ENCODE measurements at regions not wholly inside any gene's neighbourhood (a gene's known extent, or its start where the extent isn't known, plus 50 kb on each side); places are given as distances from the start of the nearest gene placed in this dataset.
"Not testable (repeated sequence)": the region's sequence is repeated elsewhere in the genome, so short reads cannot be mapped to it uniquely, and the experiment has no call there.

- DNase-seq (no peak), ATAC-seq (replicated peaks in 1 of 2) (no peak)
- no peaks in the 10 kb centered on the region for H3K27me3 Mint-ChIP-seq (ENCODE audit: low read depth)
- peaks cover 9 to 14% of the 10 kb centered on the region in 2 donors for H3K9me3 Mint-ChIP-seq
- H3K4me1 Mint-ChIP-seq (ENCODE audit: low read depth): no peaks in the 10 kb centered on the region
- peaks cover 0 to 2% of the 10 kb centered on the region in 2 donors for H3K36me3 Mint-ChIP-seq (ENCODE audit: insufficient read depth in 2 of 2)
- H3K27ac Mint-ChIP-seq: no peak overlapping the region
- no peak overlapping the region for H3K4me3 Mint-ChIP-seq
Observed at GRCh38 chr7:89994483-89994882, 159.8 kb upstream of the STEAP1 start.

DNA sequence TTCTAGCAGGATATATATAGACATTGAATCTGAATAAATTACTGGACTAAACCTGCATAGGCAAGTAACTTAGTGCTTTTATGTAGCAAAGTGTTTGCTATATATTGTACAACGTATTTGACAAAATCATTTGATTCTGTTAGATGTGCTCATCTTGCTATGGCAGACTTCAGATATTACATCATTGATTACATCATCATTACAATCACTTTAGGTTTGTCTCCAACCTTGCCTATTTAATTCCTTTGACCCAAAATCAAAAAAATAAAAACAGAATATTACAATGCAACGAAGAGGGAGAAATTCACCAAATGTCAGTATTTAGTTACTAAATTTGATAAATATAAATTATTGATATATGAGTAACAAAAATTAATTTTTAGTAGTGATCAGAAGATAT, 155.7 kb upstream of the STEAP1 start:
- Mint-ChIP-seq H3K27me3 (ENCODE audit: low read depth) (no peaks in the 10 kb centered on the region), H3K36me3 (ENCODE audit: insufficient read depth in 2 of 2) (peaks cover 0 to 2% of the 10 kb centered on the region in 2 donors), H3K9me3 (peaks cover 7 to 9% of the 10 kb centered on the region in 2 donors), H3K4me3 (no peak overlapping the region), H3K4me1 (ENCODE audit: low read depth) (no peaks in the 10 kb centered on the region), H3K27ac (no peak overlapping the region)
- ATAC-seq (replicated peaks in 1 of 2): no peak
- DNase-seq: no peak

GRCh38 chr7:90005836-90006235, 148.4 kb upstream of the STEAP1 start:
- H3K27me3 Mint-ChIP-seq (ENCODE audit: low read depth): no peaks in the 10 kb centered on the region

GRCh38 chr7:90007001-90007654, 147.1 kb upstream of the STEAP1 start:
- peaks cover 0 to 2% of the 10 kb centered on the region in 2 donors for H3K9me3 Mint-ChIP-seq
- no peaks in the 10 kb centered on the region for H3K4me1 Mint-ChIP-seq (ENCODE audit: low read depth)
- H3K36me3 Mint-ChIP-seq (ENCODE audit: insufficient read depth in 2 of 2): no peaks in the 10 kb centered on the region
- no peak for ATAC-seq (replicated peaks in 1 of 2)
- H3K27me3 Mint-ChIP-seq (ENCODE audit: low read depth): no peaks in the 10 kb centered on the region
- no peak overlapping the region for H3K4me3 Mint-ChIP-seq
- no peak for DNase-seq
- H3K27ac Mint-ChIP-seq: no peak overlapping the region

More at GRCh38 chr7:90005836-90006235, 148.4 kb upstream of the STEAP1 start:
- Mint-ChIP-seq H3K9me3 (peaks cover 0 to 2% of the 10 kb centered on the region in 2 donors), H3K36me3 (ENCODE audit: insufficient read depth in 2 of 2) (no peaks in the 10 kb centered on the region), H3K27ac (no peak overlapping the region), H3K4me3 (no peak overlapping the region), H3K4me1 (ENCODE audit: low read depth) (no peaks in the 10 kb centered on the region)
- DNase-seq (no peak), ATAC-seq (replicated peaks in 1 of 2) (no peak)

- no peaks in the 10 kb centered on the region for H3K36me3 Mint-ChIP-seq (ENCODE audit: insufficient read depth in 2 of 2)
- H3K4me3 Mint-ChIP-seq: no peak overlapping the region
- no peaks in the 10 kb centered on the region for H3K27me3 Mint-ChIP-seq (ENCODE audit: low read depth)
- H3K27ac Mint-ChIP-seq: no peak overlapping the region
- no peak for ATAC-seq (replicated peaks in 1 of 2)
- no peak for DNase-seq
- peaks cover 0 to 2% of the 10 kb centered on the region in 2 donors for H3K9me3 Mint-ChIP-seq
- no peaks in the 10 kb centered on the region for H3K4me1 Mint-ChIP-seq (ENCODE audit: low read depth)
Observed at GRCh38 chr7:90007831-90008230, 146.4 kb upstream of the STEAP1 start.

DNA sequence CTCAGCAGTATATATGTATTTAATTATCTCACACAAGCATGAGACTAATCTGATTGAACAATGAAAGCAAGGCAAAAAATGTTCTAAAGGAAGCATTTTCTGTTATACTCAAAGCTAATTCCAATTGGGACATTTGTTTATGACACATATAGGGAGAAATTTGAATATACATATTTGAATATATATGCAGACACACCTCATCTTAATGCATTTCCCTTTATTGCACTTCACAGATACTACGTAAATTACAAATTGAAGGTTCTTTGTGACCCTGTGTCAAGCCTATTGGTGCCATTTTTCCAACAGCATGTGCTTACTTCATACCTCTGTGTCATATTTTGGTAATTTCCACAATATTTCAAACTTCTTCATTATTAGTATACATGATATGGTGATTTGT, 132.1 kb upstream of the STEAP1 start:
- Mint-ChIP-seq H3K4me1 (ENCODE audit: low read depth) (no peaks in the 10 kb centered on the region), H3K9me3 (peaks cover 0 to 2% of the 10 kb centered on the region in 2 donors), H3K27me3 (ENCODE audit: low read depth) (no peaks in the 10 kb centered on the region), H3K36me3 (ENCODE audit: insufficient read depth in 2 of 2) (peaks cover 0 to under 1% of the 10 kb centered on the region in 2 donors), H3K27ac (no peak overlapping the region), H3K4me3 (no peak overlapping the region)
- DNase-seq (no peak), ATAC-seq (replicated peaks in 1 of 2) (no peak)

DNA sequence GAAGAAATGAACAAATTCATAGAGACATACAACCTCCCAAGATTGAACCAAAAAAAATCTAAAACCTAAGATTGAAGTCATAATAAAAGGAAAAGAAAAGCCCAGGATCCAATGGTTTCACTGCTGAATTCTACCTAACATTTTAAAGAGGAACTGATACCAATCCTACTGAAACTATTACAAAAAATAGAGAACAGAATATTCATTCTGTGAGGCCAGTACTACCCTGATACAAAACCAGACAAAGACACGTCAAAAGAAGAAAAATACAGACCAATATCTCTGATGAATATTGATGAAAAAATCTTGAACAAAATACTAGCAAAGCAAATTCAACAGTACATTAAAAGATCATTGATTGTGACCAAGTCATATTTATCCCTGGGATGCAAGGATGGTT, 128.5 kb upstream of the STEAP1 start:
- DNase-seq (no peak), ATAC-seq (replicated peaks in 1 of 2) (no peak)
- H3K9me3 Mint-ChIP-seq: peaks cover 3 to 7% of the 10 kb centered on the region in 2 donors
- H3K27me3 Mint-ChIP-seq (ENCODE audit: low read depth): no peaks in the 10 kb centered on the region
- no peaks in the 10 kb centered on the region for H3K4me1 Mint-ChIP-seq (ENCODE audit: low read depth)
- H3K27ac Mint-ChIP-seq: no peak overlapping the region
- peaks cover 0 to 2% of the 10 kb centered on the region in 2 donors for H3K36me3 Mint-ChIP-seq (ENCODE audit: insufficient read depth in 2 of 2)
- no peak overlapping the region for H3K4me3 Mint-ChIP-seq

DNA sequence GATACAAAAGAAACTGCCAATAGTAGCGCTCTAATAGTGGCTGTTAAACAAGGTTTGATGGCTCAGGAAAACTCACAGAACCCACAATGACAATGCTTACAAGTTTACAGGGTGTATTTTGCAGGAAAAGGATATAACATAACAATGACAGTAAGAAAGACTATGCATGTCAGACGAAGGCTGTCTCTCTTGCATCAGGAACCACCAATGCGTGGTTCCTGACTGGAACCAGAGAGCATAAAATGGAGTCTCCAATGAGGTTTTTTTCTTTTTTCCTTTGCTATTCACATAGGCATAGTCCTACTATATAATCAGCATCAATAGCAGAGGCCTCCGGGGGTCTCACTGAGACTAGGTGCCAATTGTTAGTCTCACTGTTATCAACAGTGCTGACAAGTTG, 120.4 kb upstream of the STEAP1 start:
- Mint-ChIP-seq H3K4me3 (no peak overlapping the region), H3K27ac (no peak overlapping the region), H3K27me3 (ENCODE audit: low read depth) (no peaks in the 10 kb centered on the region), H3K36me3 (ENCODE audit: insufficient read depth in 2 of 2) (no peaks in the 10 kb centered on the region), H3K4me1 (ENCODE audit: low read depth) (no peaks in the 10 kb centered on the region), H3K9me3 (peaks cover 0 to 2% of the 10 kb centered on the region in 2 donors)
- no peak for ATAC-seq (replicated peaks in 1 of 2)
- DNase-seq: no peak

- Mint-ChIP-seq H3K36me3 (ENCODE audit: insufficient read depth in 2 of 2) (no peaks in the 10 kb centered on the region), H3K4me3 (no peak overlapping the region), H3K27me3 (ENCODE audit: low read depth) (no peaks in the 10 kb centered on the region), H3K9me3 (peaks cover 0 to 5% of the 10 kb centered on the region in 2 donors), H3K4me1 (ENCODE audit: low read depth) (no peaks in the 10 kb centered on the region), H3K27ac (no peak overlapping the region)
- ATAC-seq (replicated peaks in 1 of 2) (no peak), DNase-seq (no peak)
Observed at GRCh38 chr7:90053094-90053493, 101.2 kb upstream of the STEAP1 start.

- H3K27ac Mint-ChIP-seq: no peak overlapping the region
- H3K36me3 Mint-ChIP-seq (ENCODE audit: insufficient read depth in 2 of 2): no peaks in the 10 kb centered on the region
- H3K4me1 Mint-ChIP-seq (ENCODE audit: low read depth): no peaks in the 10 kb centered on the region
- H3K9me3 Mint-ChIP-seq: no peaks in the 10 kb centered on the region
- H3K27me3 Mint-ChIP-seq (ENCODE audit: low read depth): no peaks in the 10 kb centered on the region
- no peak overlapping the region for H3K4me3 Mint-ChIP-seq
- no peak for DNase-seq
- ATAC-seq (replicated peaks in 1 of 2): no peak
Observed at GRCh38 chr7:90061077-90061476, 93.2 kb upstream of the STEAP1 start.

DNA sequence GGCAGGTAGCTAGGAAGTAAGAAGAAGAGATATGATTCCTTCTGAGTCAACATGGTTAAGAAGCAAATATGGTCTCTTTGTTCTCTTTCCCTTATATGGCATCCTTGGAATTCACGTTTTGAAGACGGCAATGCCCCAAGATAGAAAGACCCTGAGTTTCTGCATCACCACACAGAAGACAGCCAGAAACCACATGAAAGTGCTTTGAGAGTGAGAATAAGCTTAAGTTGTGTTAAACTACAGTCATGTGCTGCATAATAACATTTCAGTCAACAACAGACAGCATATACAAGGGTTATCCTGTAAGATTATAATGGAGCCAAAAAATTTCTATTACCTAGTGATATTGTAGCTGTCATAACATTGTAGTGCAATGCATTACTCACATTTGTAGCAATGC, 89.9 kb upstream of the STEAP1 start:
- ATAC-seq (replicated peaks in 1 of 2) (no peak), DNase-seq (no peak)
- no peak overlapping the region for H3K27ac Mint-ChIP-seq
- H3K36me3 Mint-ChIP-seq (ENCODE audit: insufficient read depth in 2 of 2): no peaks in the 10 kb centered on the region
- H3K27me3 Mint-ChIP-seq (ENCODE audit: low read depth): peaks cover 6% of the 10 kb centered on the region
- H3K9me3 Mint-ChIP-seq: no peaks in the 10 kb centered on the region
- H3K4me1 Mint-ChIP-seq (ENCODE audit: low read depth): no peaks in the 10 kb centered on the region
- H3K4me3 Mint-ChIP-seq: no peak overlapping the region

GRCh38 chr7:90067171-90067570, 87.1 kb upstream of the STEAP1 start:
- Mint-ChIP-seq H3K4me1 (ENCODE audit: low read depth) (no peaks in the 10 kb centered on the region), H3K4me3 (no peak overlapping the region), H3K27ac (no peak overlapping the region), H3K9me3 (no peaks in the 10 kb centered on the region), H3K36me3 (ENCODE audit: insufficient read depth in 2 of 2) (no peaks in the 10 kb centered on the region), H3K27me3 (ENCODE audit: low read depth) (peaks cover 6% of the 10 kb centered on the region)
- no peak for ATAC-seq (replicated peaks in 1 of 2)
- no peak for DNase-seq

GRCh38 chr7:90070238-90070637, 84.0 kb upstream of the STEAP1 start:
- not testable (repeated sequence) for H3K27me3 Mint-ChIP-seq (ENCODE audit: low read depth); H3K4me1 Mint-ChIP-seq (ENCODE audit: low read depth); H3K36me3 Mint-ChIP-seq (ENCODE audit: insufficient read depth in 2 of 2); DNase-seq; H3K27ac Mint-ChIP-seq; ATAC-seq (replicated peaks in 1 of 2); H3K9me3 Mint-ChIP-seq; H3K4me3 Mint-ChIP-seq

GRCh38 chr7:90078921-90079320, 75.3 kb upstream of the STEAP1 start:
- Mint-ChIP-seq H3K4me1 (ENCODE audit: low read depth) (no peaks in the 10 kb centered on the region), H3K4me3 (no peak overlapping the region), H3K9me3 (no peaks in the 10 kb centered on the region), H3K27me3 (ENCODE audit: low read depth) (no peaks in the 10 kb centered on the region), H3K27ac (no peak overlapping the region), H3K36me3 (ENCODE audit: insufficient read depth in 2 of 2) (no peaks in the 10 kb centered on the region)
- ATAC-seq (replicated peaks in 1 of 2) (no peak), DNase-seq (no peak)

Data from activated T-cell treated with anti-CD3 and anti-CD28 coated beads, Interleukin-2, amount 50 U/mL, for 72 hours (primary cell).